SK-N-SH (cell line): ENCODE measurements at regions not wholly inside any gene's neighbourhood (a gene's known extent, or its start where the extent isn't known, plus 50 kb on each side); places are given as distances from the start of the nearest gene placed in this dataset.

ENCODE experiments used
- CHD2 ChIP-seq: fragments of 150-350 bp; IDR thresholded peaks from 2 replicates; pipeline ENCODE4 v1.6.1; 2018; ENCODE audit warnings: low read length; ENCODE audit not compliant: partially characterized antibody
- FOSL2 ChIP-seq: IDR thresholded peaks from 2 replicates; pipeline ENCODE4 v1.4.0; 2012; ENCODE audit warnings: low read depth, mild to moderate bottlenecking, moderate library complexity, borderline replicate concordance
- GATA2 ChIP-seq: sonication (generic); formaldehyde crosslinking; IDR thresholded peaks from 2 replicates; pipeline ENCODE4 v1.5.0; 2020; ENCODE audit warnings: mild to moderate bottlenecking, missing genetic modification reagents
- NRF1 ChIP-seq: IDR thresholded peaks from 2 replicates; pipeline ENCODE4 v1.6.1; 2012; ENCODE audit warnings: low read depth, mild to moderate bottlenecking, low read length
- SMC3 ChIP-seq: IDR thresholded peaks from 2 replicates; pipeline ENCODE4 v1.6.1; 2012; ENCODE audit warnings: low read depth, low read length, improper control_type of control experiment
- TAF1 ChIP-seq: IDR thresholded peaks from 2 replicates; pipeline ENCODE4 v1.6.1; 2012; ENCODE audit warnings: low read depth, mild to moderate bottlenecking, low read length, moderate library complexity, borderline replicate concordance
- TF ChIP-seq, protein P1 (sequence below): fragments of 200-600 bp; sonication (generic); IDR thresholded peaks from 2 replicates; pipeline ENCODE4 v1.6.1; 2017; ENCODE audit warnings: antibody characterized with exemption, mild to moderate bottlenecking, moderate library complexity
- TF ChIP-seq, protein P2 (sequence below): IDR thresholded peaks from 2 replicates; pipeline ENCODE4 v1.4.0; 2012; ENCODE audit warnings: low read depth
- TF ChIP-seq, protein P3 (sequence below): IDR thresholded peaks from 2 replicates; pipeline ENCODE4 v1.6.1; 2012; ENCODE audit warnings: mild to moderate bottlenecking, low read depth, low read length, moderate library complexity
- TF ChIP-seq, protein P4 (sequence below): IDR thresholded peaks from 2 replicates; pipeline ENCODE4 v1.4.0; 2012; ENCODE audit warnings: low read depth, borderline replicate concordance

DNA sequence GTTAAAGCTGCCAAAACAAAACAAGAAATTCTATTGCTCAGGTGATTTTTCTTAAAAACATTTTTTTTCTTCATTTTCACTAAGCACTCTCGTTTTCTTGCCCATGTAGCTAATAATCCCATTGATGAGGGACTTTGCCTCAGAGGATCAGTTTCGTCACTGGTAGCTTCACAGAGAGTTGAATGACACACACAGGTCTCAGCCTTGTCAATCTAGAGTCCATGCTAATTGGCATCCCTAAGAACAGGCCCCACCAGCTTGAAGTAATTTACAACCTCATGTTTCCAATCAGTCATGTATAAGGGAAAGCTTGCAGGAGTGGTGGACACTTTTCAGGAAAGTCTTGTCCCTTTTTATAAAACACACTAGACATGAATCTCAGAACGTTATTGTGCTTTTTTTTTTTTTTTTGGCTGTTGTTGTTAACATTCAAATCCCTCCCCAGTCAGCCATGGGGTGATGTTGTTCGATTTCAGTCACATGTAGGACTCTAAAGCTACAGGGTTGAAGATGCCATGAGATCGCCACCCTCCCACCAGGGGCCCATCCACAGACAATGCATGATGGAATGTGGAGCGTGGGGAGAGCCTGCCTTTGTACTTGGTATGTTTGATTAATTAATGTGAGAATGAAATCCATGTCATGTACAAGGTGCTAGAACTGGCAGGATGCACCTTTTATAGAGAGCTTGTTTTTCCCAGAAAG is 232.4 kb upstream of the FZD8 start:
- TF ChIP-seq, protein P1, sequence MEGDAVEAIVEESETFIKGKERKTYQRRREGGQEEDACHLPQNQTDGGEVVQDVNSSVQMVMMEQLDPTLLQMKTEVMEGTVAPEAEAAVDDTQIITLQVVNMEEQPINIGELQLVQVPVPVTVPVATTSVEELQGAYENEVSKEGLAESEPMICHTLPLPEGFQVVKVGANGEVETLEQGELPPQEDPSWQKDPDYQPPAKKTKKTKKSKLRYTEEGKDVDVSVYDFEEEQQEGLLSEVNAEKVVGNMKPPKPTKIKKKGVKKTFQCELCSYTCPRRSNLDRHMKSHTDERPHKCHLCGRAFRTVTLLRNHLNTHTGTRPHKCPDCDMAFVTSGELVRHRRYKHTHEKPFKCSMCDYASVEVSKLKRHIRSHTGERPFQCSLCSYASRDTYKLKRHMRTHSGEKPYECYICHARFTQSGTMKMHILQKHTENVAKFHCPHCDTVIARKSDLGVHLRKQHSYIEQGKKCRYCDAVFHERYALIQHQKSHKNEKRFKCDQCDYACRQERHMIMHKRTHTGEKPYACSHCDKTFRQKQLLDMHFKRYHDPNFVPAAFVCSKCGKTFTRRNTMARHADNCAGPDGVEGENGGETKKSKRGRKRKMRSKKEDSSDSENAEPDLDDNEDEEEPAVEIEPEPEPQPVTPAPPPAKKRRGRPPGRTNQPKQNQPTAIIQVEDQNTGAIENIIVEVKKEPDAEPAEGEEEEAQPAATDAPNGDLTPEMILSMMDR = no peak
- TF ChIP-seq GATA2 (CRISPR knock-in tag) (no peak), NRF1 (no peak), TAF1 (no peak), FOSL2 (no peak), CHD2 (no peak), SMC3 (no peak)
- TF ChIP-seq, protein P2, sequence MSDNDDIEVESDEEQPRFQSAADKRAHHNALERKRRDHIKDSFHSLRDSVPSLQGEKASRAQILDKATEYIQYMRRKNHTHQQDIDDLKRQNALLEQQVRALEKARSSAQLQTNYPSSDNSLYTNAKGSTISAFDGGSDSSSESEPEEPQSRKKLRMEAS = no peak
- TF ChIP-seq, protein P3, sequence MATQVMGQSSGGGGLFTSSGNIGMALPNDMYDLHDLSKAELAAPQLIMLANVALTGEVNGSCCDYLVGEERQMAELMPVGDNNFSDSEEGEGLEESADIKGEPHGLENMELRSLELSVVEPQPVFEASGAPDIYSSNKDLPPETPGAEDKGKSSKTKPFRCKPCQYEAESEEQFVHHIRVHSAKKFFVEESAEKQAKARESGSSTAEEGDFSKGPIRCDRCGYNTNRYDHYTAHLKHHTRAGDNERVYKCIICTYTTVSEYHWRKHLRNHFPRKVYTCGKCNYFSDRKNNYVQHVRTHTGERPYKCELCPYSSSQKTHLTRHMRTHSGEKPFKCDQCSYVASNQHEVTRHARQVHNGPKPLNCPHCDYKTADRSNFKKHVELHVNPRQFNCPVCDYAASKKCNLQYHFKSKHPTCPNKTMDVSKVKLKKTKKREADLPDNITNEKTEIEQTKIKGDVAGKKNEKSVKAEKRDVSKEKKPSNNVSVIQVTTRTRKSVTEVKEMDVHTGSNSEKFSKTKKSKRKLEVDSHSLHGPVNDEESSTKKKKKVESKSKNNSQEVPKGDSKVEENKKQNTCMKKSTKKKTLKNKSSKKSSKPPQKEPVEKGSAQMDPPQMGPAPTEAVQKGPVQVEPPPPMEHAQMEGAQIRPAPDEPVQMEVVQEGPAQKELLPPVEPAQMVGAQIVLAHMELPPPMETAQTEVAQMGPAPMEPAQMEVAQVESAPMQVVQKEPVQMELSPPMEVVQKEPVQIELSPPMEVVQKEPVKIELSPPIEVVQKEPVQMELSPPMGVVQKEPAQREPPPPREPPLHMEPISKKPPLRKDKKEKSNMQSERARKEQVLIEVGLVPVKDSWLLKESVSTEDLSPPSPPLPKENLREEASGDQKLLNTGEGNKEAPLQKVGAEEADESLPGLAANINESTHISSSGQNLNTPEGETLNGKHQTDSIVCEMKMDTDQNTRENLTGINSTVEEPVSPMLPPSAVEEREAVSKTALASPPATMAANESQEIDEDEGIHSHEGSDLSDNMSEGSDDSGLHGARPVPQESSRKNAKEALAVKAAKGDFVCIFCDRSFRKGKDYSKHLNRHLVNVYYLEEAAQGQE = no peak
- TF ChIP-seq, protein P4, sequence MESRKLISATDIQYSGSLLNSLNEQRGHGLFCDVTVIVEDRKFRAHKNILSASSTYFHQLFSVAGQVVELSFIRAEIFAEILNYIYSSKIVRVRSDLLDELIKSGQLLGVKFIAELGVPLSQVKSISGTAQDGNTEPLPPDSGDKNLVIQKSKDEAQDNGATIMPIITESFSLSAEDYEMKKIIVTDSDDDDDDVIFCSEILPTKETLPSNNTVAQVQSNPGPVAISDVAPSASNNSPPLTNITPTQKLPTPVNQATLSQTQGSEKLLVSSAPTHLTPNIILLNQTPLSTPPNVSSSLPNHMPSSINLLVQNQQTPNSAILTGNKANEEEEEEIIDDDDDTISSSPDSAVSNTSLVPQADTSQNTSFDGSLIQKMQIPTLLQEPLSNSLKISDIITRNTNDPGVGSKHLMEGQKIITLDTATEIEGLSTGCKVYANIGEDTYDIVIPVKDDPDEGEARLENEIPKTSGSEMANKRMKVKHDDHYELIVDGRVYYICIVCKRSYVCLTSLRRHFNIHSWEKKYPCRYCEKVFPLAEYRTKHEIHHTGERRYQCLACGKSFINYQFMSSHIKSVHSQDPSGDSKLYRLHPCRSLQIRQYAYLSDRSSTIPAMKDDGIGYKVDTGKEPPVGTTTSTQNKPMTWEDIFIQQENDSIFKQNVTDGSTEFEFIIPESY = no peak
